ENCODE measurements at regions not wholly inside any gene's neighbourhood (a gene's known extent, or its start where the extent isn't known, plus 50 kb on each side); places are given as distances from the start of the nearest gene placed in this dataset.
A peak's percentile ranks its signal among the peaks of the same experiment; 100 is the strongest.

GRCh38 chr20:40540166-40540565 is 148.9 kb downstream of the MAFB start:
- no peak for DNase-seq (ENCODE audit: low spot score)

DNA sequence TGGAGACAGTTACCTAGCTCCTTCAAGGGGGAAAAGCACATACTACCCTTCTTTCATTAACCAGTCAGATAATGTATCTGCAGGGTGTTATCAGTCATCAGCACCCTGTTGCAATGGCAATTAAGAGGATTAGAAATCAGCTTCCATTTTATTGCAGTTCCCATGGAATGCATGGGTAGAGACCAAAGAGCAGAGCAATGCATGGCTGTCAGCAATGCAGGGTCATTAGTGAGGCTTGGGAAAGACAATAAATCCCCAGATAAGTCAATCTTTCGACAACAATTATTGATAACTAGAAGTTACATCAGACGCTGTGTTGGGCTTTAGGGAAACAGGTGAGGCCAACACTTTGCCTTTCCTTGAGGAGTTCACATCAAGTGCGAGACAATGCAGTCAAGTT is 150.9 kb downstream of the MAFB start:
- DNase-seq (ENCODE audit: low spot score), result no peak

- DNase-seq (ENCODE audit: low spot score), result no peak
These were observed 152.2 kb downstream of the MAFB start for GRCh38 chr20:40536808-40537207.

DNA sequence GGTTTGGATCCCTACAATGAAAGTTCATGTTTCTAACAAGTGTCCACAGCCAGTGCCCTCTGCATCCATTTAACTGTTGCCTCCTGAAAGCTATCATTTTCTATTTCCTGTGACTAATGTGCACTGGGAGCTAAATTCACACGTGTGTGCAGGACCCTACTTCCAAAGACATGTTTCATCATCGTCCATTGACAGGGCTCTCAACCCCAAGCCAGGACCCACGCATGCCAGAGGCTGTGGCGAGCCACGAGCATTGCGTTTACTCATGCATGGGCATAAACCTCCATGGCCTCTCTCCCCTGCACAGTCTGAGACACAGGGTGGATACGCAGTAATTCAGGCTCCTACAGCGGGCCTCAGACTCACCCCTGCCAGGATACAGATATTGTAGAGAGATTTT is 153.2 kb downstream of the MAFB start:
- no peak for DNase-seq (ENCODE audit: low spot score)

GRCh38 chr20:40532103-40532502 is 156.9 kb downstream of the MAFB start:
- DNase-seq (ENCODE audit: low spot score), result peak; percentile 7

- no peak for DNase-seq (ENCODE audit: low spot score)
These were observed 163.7 kb downstream of the MAFB start for GRCh38 chr20:40525351-40525750.

DNA sequence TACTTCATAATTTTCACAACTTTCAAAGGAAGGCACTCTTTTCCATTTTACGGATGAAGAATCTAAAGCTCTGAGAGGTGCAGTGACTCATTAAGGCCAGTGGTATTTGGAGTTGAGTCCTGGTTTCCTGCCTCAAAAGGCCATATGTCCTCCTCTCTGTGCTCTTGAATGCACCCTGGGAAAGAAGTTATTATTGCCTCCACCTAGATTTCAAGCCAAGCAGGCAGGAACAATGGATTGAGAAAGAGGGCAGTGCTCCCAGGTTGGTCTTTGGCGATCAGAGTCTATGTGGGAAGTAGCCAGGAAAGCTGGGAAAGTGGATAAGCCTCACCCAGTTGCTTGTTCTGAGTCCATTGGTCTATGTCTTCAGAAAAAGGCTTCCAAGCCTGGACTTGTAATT is 165.0 kb downstream of the MAFB start:
- DNase-seq (ENCODE audit: low spot score), result no peak

- no peak for DNase-seq (ENCODE audit: low spot score)
These were observed 166.6 kb downstream of the MAFB start for GRCh38 chr20:40522405-40522804.

GRCh38 chr20:40521962-40522361 is 167.1 kb downstream of the MAFB start:
- DNase-seq (ENCODE audit: low spot score), result no peak

- DNase-seq (ENCODE audit: low spot score), result no peak
These were observed 169.1 kb downstream of the MAFB start for GRCh38 chr20:40519918-40520317.

- DNase-seq (ENCODE audit: low spot score), result no peak
These were observed 176.0 kb downstream of the MAFB start for GRCh38 chr20:40512994-40513393.

GRCh38 chr20:40512591-40512990 is 176.4 kb downstream of the MAFB start:
- DNase-seq (ENCODE audit: low spot score), result no peak

DNA sequence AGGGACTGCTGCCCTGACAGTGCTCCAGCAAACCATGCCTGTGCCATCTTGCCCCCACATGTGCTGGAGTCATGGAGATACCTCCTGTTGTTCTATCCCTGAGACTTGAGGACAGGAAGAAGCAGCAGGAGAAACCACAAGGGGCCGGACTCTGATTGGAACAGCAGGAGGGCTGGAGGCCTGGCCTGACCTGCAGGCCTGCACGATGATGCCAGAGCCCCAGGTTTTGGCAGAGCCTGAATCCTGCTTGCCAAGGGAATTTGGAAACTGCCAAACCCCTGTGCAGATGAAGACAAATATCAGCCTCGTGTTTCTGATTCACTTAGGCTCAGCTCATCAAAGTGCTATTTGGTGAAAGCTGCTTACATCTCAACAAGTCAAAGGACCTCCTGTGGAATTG is 177.6 kb downstream of the MAFB start:
- DNase-seq (ENCODE audit: low spot score), result no peak

GRCh38 chr20:40510622-40511021 is 178.4 kb downstream of the MAFB start:
- no peak for DNase-seq (ENCODE audit: low spot score)

DNA sequence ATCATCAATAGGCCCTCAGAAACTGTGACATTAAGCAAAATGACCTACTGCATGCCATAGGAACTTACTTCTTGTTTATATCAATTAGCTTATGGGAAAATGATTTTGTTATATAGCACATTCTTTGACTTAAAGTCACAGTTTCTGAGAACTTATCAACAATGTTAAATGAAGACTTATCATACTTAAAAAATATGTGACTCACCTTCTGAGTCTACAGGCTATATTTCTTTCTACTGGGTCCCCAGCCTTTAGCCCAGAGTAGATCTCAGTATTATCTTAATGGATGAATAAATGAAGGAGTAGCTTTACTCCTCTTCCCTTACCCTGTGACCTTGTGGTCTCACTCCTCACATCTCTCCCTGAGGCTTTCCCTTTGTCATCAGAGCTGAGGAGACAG is 180.2 kb downstream of the MAFB start:
- DNase-seq (ENCODE audit: low spot score), result no peak

DNA sequence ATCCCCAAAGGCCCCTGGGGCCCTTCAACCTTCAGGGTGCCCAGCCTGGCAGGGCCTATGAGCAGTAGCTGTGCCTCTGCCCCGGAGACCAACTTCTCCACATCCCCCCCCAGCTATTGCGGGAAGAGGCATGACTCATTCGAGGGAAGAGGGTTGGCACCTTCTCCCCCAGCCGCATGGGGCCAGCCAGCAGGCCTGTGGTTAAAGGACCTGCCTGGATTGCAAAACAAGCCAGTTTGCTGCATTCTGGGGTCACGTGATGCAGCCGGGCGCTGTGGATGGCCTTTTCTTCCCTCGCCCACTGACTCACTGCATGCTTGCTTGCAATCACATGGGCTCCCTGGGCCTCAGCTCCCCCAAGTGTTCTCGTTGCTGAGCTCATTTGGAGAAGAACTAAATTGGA is 182.5 kb downstream of the MAFB start:
- peak; percentile 68 for DNase-seq (ENCODE audit: low spot score)

GRCh38 chr20:40503119-40503518 is 185.9 kb downstream of the MAFB start:
- DNase-seq (ENCODE audit: low spot score), result no peak

DNA sequence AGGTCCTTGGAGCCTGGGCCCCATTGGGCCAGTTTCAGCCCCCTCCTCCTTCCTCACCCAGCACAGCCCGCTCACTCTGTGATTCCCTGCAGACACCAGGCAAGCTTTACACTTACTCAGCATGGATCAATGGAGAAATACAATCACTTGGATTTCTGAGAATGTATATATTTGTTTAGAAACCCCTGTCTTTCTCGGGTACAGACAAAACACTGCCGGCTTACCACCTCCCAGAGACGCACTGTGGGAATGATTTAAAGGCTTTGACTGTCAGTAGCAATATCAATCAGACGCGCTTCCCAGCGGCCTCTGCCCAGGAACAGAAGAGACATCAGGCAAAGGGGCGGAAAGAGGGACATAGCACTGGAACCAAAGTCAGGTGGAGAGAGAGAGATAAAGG is 186.5 kb downstream of the MAFB start:
- DNase-seq (ENCODE audit: low spot score), result no peak

GRCh38 chr20:40499391-40499790 is 189.6 kb downstream of the MAFB start:
- no peak for DNase-seq (ENCODE audit: low spot score)

GRCh38 chr20:40497899-40498691 is 190.9 kb downstream of the MAFB start:
- peak; percentile 17 for DNase-seq (ENCODE audit: low spot score)

- DNase-seq (ENCODE audit: low spot score), result no peak
These were observed 193.1 kb downstream of the MAFB start for GRCh38 chr20:40495956-40496355.

GRCh38 chr20:40494248-40494647 is 194.8 kb downstream of the MAFB start:
- DNase-seq (ENCODE audit: low spot score), result no peak

DNA sequence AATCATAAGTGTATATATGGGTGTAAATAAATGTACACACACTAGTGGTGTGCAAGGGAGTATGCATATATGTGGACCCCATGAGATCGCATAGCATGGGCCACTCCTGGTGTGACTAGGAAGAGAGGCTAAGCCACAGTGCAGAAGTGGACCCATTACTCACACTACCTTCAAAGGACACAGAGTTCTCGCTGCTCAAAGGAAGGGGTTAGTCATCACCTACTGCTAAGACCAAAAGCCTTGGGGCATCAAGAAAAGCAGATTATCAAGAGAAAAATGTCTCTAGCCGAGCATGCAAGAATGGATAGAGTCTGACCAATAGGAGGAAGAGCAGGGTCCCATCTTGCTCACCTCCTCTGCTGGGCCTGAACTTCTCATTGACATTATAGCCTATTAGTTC is 195.5 kb downstream of the MAFB start:
- no peak for DNase-seq (ENCODE audit: low spot score)

- no peak for DNase-seq (ENCODE audit: low spot score)
These were observed 196.0 kb downstream of the MAFB start for GRCh38 chr20:40493071-40493470.

All from activated CD4-positive, alpha-beta T cell treated with anti-CD3 and anti-CD28 coated beads, Interleukin-2, Interleukin-4, amounts not matched to agents 100 ng/mL and 50 ng/mL, durations not matched to agents 16 hours and 8 hours (primary cell).